GM19452 (cell line): ENCODE measurements at regions not wholly inside any gene's neighbourhood (a gene's known extent, or its start where the extent isn't known, plus 50 kb on each side); places are given as distances from the start of the nearest gene placed in this dataset.

Experiments
- ATAC-seq: cut with Tn5 transposase; IDR thresholded peaks from one replicate; pipeline ENCODE4 v1.9.1; 2021; ENCODE audit not compliant: unreplicated experiment

- no peak for ATAC-seq
These were observed 229.1 kb upstream of the MKLN1 start for GRCh38 chr7:131098527-131098926.

DNA sequence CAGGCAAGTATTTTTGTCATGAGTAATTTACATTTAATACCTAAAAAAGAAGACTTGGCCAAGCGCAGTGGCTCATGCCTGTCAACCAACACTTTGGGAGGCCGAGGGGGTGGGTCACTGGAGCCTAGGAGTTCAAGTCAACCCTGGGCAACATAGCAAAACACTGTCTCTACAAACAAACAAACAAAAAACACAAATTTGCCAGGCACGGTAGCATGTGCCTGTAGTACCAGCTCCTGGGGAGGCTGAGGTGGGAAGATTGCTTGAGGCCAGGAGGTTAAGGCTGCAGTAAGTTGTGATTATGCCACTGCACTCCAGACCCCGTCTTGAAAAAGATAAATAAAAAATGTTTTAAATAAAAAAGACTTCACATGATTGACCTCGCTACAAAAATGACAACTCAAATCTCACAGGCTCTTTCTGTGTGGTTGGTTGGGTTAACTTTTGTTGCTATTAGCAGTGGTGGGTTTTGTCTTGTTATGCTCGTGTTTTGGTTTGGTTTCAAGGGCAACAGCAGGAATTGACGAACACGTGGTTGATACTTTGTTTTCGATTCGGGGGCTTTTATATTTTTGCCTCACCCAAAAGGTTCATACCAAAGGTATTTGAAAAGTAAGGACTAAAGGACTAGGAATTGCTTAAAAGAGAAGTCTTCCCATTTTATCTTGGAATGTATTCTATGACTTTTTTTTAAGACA is 227.2 kb upstream of the MKLN1 start:
- ATAC-seq, result no peak

- no peak for ATAC-seq
These were observed 223.7 kb upstream of the MKLN1 start for GRCh38 chr7:131103997-131104396.

- no peak for ATAC-seq
These were observed 222.9 kb upstream of the MKLN1 start for GRCh38 chr7:131104596-131105293.

DNA sequence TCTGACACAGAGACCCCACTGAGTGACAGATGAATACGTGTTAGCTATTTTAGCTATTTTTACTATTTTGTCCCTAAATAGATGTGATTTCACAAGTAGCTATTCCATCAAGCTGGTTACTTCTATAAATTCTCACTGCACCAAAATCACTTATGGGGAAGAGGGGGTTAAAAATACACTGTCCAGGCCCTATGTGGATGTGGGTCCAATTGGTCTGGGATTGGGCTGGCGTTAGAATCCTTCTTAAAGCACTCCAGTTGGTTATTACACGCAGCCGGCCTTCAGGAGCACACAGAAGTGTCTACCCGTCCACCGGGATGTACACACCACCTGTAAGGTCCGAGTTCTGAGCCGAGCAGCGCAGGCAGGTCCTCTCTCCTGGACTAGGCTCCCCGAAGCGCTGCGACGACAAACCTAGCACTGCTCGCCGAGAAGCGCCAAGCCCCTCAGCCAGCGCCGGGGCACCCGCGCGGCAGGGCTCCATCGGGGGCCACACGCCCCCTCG is 222.3 kb upstream of the MKLN1 start:
- ATAC-seq, result no peak

DNA sequence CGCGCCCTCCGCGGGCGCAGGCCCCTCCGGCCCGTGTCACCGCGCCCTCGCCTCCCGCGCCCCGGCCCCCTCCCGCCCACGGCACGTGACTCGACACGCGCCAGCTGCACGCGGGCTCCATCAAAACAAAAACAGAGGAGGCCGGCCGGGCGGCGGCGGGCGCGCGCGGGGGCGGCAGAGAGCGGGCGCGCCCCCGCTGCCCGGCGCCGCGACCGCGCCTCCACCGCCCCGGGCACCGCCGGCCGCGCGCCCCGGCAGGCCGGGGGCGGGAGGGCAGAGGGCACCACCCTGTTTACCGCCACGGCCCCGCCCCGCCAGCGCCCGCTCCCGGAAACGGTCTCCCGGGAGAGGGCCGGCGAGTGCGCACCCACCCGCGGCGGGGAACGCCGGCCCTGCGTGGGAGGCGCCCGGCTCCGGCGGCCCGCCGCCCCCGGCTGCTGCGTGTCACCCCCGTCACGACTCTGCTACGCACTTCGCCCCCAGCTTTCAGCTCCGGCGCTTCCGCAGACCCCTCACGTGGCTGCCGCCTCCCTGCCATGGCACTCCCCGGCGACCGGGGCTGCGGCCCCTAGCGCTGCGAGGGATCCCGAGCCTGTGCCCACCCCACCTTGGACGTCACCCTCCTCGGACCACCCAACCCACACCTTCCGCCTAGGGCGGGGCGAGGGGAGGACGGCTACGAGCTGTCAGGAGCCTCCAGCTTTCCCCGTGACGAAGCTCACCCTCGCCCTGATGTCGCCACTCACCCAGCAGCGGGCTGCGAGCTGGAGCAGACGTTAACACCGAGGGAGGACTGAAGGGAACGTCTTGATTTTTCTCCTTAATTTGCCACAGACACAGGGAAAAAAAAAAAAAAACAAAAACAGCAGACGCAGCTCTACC is 221.6 kb upstream of the MKLN1 start:
- ATAC-seq, result peak; percentile 33

GRCh38 chr7:131106681-131107336 is 220.9 kb upstream of the MKLN1 start:
- ATAC-seq, result no peak

DNA sequence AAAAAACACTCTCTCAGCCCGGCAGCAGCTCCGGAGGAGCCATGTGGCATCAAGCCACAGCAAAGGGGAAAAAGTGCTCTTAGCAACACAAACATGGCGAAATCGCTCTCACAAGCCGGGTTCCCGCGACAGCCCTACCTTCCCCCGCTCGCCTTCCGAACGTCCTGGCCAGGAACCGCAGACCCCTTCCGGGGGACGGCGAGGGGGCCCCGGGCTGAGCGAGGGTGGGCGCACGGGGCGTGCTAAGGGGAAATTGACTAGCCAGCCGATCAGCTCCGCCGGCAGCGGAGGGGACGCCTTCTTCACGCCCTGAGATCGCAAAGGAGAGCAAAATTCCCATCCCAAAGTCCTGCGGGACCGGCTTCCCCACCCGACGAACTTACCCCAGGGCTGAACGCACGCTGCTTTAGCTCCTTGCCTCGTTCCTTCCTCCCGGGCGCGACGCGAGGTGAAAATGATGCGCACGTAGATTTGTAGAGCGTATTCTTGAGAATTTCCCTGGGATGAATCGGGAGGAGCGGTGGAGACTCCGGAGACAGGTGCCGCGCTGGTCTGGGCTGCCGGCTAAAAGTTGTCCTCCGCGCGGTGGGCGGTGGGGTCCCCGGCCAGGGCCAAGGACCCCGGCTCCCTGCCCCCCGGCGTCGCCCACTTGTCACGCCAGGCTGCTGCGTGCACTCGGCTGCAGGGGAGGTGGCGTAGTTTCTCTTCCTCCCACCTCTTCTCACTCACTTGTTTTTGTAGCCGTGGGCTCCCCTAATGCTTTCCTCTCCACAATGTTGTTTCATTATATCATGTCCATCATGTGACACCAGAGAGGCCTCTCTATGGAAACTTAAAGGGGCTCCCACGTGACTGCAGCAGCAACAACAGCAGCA is 220.1 kb upstream of the MKLN1 start:
- peak; percentile 44 for ATAC-seq

DNA sequence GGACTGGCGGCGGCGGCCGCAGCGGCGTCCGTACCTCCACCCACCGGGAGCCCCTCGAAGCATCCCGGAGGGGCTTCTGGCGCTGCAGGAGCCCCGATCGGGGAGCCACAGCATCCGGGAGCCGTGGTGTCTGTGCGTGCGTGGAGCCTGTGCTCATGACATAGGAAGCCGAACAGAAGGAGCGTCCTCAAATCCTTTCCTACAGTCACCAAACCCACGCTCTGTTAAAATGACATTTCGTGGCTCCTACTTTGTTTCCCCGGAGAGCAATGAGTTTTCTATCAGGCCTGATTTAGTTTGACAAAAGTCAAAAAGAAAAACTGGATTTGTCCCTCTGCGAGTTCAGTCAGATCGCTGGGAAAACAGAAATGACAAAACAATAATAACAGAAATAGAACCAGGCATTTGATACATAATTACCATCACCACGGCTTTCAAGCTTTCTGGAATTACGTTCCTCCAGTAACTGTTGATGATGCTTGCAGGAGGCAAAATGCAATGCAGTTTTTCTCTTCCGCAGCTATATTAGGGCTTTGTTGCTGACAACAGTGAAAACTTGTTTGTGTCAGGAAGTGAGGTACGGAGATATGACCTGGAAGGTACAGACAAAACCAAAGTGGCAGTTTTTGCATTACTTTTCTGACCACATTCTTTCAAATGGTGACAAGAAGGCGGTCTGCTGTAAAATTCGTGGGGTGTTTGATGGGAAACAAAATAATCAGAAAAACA is 219.3 kb upstream of the MKLN1 start:
- ATAC-seq, result no peak

GRCh38 chr7:131109011-131109758 is 218.5 kb upstream of the MKLN1 start:
- ATAC-seq, result no peak

GRCh38 chr7:131109759-131110296 is 217.8 kb upstream of the MKLN1 start:
- peak; percentile 30 for ATAC-seq

DNA sequence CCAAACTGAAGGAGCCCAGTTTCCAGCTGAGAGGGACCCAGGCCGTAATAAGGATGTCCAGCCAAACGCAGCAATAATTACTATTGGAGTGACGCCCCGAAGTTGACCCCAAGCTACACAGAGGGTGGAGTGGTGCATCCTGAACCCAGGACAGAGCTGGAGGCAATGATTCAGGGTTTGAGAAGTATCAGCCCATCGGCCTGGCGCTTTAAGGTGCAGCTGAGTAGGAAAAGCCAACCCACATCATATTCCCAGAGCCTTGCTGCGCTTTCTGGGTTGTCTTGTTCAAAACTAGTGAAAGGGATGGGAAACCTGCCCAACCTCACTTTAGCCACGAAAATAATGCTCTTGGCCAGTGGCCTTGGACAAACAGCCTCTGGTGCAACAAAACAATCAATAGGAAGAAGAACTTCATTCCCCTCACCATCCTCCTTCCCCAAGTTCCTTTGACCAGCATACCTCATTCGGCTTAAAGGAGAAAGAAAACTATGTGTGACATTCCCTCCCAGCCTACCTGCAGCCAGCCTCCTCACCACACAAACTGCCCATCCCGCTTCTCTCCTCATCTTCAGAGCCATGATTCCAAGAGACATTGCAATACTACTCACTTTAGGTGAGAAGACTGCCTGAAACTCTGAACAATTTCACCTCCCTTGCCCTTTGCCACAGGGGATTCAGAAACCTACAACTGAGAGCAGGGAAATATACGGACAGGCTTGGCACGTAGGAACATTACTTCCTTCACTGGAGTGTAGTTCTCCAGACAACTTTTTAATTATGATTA is 217.2 kb upstream of the MKLN1 start:
- no peak for ATAC-seq

DNA sequence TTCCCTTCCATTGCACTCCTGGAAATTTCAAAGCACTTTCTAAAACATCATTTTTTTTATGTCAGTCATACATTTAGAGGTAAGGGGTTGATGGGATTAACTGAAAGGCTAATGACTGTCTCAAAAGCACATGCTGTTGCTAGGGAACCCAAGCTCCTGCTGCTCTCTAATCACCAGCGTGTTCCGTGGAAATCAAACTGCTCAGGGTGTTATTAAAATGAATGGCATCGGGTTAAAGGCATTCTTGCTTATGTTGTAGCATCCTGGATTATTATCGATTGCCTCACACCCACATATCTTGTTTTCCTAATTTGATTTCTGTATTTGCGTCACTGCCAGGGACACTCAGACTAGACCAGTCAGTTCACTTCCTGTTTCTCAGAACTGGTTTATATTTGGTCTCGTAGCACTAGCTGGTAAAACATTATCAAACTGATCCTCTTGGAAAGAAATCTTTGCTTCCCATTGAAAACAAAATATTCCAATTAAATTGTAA is 216.5 kb upstream of the MKLN1 start:
- no peak for ATAC-seq

DNA sequence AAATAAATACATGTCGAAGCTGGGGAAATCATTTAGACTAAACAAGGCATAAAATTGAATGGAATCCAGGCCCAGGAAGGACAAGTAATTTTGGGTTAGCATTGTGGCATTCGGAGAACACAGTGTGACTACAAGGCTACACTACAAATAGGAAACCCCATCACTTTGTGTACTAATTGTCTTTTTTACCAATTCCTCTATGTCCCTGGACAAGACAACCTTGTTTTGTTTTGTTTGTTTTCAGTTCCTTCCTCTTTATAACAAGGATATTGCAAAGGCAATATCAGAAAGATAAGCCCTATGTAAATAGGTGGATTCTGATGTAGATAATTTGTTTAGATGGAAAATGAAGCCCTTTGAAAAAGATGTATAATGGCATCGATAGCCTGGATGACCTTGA is 215.9 kb upstream of the MKLN1 start:
- no peak for ATAC-seq

- ATAC-seq, result no peak
These were observed 215.2 kb upstream of the MKLN1 start for GRCh38 chr7:131112431-131112830.

GRCh38 chr7:131115340-131115739 is 212.3 kb upstream of the MKLN1 start:
- no peak for ATAC-seq

GRCh38 chr7:131117439-131117838 is 210.2 kb upstream of the MKLN1 start:
- no peak for ATAC-seq
